Tibial nerve (tissue), 4 donors: ENCODE measurements at regions not wholly inside any gene's neighbourhood (a gene's known extent, or its start where the extent isn't known, plus 50 kb on each side); places are given as distances from the start of the nearest gene placed in this dataset.

ENCODE experiments used
- DNase-seq, 2 donors: peaks; one replicate each; pipeline ENCODE4 v3.0.0-alpha.2; 2019; ENCODE audit warnings: low spot score in 2 of 2
- H3K27ac ChIP-seq, 4 donors: fragments of 200-600 bp; sonication (generic) in 3 of 4; one replicate each; pipeline ENCODE4 v1.5.1; 2017 to 2019; ENCODE audit warnings: mild to moderate bottlenecking in 1 of 4
- H3K27me3 ChIP-seq, 2 donors: fragments of 200-600 bp; sonication (generic) in 1 of 2; one replicate each; pipeline versions ENCODE4 v1.5.1 to v1.6.0; 2017 to 2019
- H3K36me3 ChIP-seq, 3 donors: fragments of 200-600 bp; sonication (generic); one replicate each; pipeline ENCODE4 v1.5.1; 2018 to 2019
- H3K4me1 ChIP-seq, 4 donors: fragments of 200-600 bp; sonication (generic) in 3 of 4; one replicate each; pipeline ENCODE4 v1.5.1; 2017 to 2019
- H3K4me3 ChIP-seq, 4 donors: fragments of 200-600 bp; sonication (generic) in 3 of 4; one replicate each; pipeline ENCODE4 v1.5.1; 2017 to 2019; ENCODE audit warnings: mild to moderate bottlenecking in 1 of 4, moderate library complexity in 1 of 4
- H3K9me3 ChIP-seq, 4 donors: fragments of 200-600 bp; sonication (generic) in 3 of 4; one replicate each; pipeline ENCODE4 v1.5.1; 2017 to 2019
- CTCF ChIP-seq, 5 experiments: fragments of 200-600 bp in 3 of 5; fragments of 450-650 bp in 2 of 5; sonication (generic) in 3 of 5; IDR thresholded peaks; one replicate each; pipeline ENCODE4 v1.5.1; 2016 to 2019; ENCODE audit warnings: antibody characterized with exemption in 5 of 5, mild to moderate bottlenecking in 3 of 5, moderate library complexity in 2 of 5
- EP300 ChIP-seq, 2 donors: sonication (generic); formaldehyde crosslinking; IDR thresholded peaks; one replicate each; pipeline ENCODE4 v1.6.1; 2017; ENCODE audit warnings: antibody characterized with exemption in 2 of 2, mild to moderate bottlenecking in 1 of 2
- POLR2A ChIP-seq, 2 donors: fragments of 450-650 bp; IDR thresholded peaks; one replicate each; pipeline ENCODE4 v1.6.1; 2017; ENCODE audit warnings: antibody characterized with exemption in 2 of 2, mild to moderate bottlenecking in 2 of 2, moderate library complexity in 2 of 2
- WGBS, 2 donors: methylation state at CpG; one replicate each; pipeline ENCODE4 v1.1.5; 2018; 5-methylcytosine and 5-hydroxymethylcytosine counted together

DNA sequence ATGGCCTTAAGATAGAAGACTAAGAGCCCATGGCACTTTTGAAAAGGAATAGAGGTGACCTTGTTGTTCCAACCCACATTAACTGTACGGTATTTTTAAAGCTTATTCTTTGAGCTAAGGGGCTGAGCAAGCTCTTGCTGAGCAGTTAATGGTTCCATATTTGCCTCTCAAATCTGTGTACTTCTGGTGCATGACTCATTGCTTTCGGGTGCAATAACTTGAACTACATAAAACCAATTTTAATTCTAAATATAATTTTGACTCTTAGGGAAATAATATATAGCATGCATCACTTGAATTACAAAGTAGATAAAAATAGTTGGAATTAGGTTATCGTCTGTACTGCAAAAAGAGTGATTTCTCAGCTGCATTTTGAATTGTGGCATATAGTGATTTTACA is 348.1 kb upstream of the CITED2 start:
- 64 to 80% methylated on average over 3 of the region's 3 CpGs for WGBS, 2 donors
- Histone ChIP-seq H3K36me3 (no peaks in the 10 kb centered on the region), H3K27me3 (no peaks in the 10 kb centered on the region), H3K4me3 (no peak overlapping the region), H3K9me3 (peaks cover 0 to 4% (median 0%) of the 10 kb centered on the region in 4 donors), H3K4me1 (no peaks in the 10 kb centered on the region), H3K27ac (no peak overlapping the region)
- TF ChIP-seq POLR2A (IDR thresholded peaks at IDR 0.05) (no peak), EP300 (IDR thresholded peaks at IDR 0.05) (no peak)
- DNase-seq = no peak

DNA sequence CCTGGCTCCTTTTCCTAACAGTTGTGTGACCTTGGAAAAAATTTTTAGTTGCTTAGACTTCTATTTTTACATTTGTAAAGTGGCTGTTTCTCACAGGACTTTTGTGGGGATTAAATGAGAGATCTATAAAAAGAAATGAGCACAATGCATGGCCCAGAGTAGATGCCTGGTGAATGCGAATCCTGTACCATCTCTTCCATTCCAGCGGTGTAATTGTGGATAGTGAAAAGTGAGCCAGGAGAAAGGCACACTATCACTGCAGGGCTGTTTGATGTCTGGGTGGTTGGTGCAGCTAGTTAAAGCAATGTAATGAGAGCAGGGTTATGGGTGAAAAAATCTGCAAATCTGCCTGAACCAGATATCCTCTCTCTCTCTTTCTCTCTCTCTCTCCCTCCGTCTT is 347.5 kb upstream of the CITED2 start:
- 81 to 86% methylated on average over 3 of the region's 3 CpGs for WGBS, 2 donors
- Histone ChIP-seq H3K4me3 (no peak overlapping the region), H3K36me3 (no peaks in the 10 kb centered on the region), H3K4me1 (no peaks in the 10 kb centered on the region), H3K27me3 (no peaks in the 10 kb centered on the region), H3K9me3 (peaks cover 0 to 4% (median 0%) of the 10 kb centered on the region in 4 donors), H3K27ac (no peak overlapping the region)
- TF ChIP-seq POLR2A (IDR thresholded peaks at IDR 0.05) (no peak), CTCF (IDR thresholded peaks at IDR 0.05) (no peak), EP300 (IDR thresholded peaks at IDR 0.05) (no peak)
- DNase-seq = no peak

GRCh38 chr6:139713900-139714506 is 339.6 kb upstream of the CITED2 start:
- DNase-seq = no peak
- no peak overlapping the region for H3K4me3 ChIP-seq
- no peaks in the 10 kb centered on the region for H3K27me3 ChIP-seq
- 80 to 91% methylated on average over 4 of the region's 4 CpGs for WGBS, 2 donors
- no peak for TF ChIP-seq EP300 (IDR thresholded peaks at IDR 0.05)
- TF ChIP-seq POLR2A (IDR thresholded peaks at IDR 0.05) = no peak
- no peak for TF ChIP-seq CTCF (IDR thresholded peaks at IDR 0.05)
- H3K4me1 ChIP-seq = peaks cover 0 to 4% (median under 1%) of the 10 kb centered on the region in 4 donors
- no peaks in the 10 kb centered on the region for H3K36me3 ChIP-seq
- no peaks in the 10 kb centered on the region for H3K9me3 ChIP-seq
- H3K27ac ChIP-seq = no peak overlapping the region

GRCh38 chr6:139713424-139713823 is 339.0 kb upstream of the CITED2 start:
- Histone ChIP-seq H3K4me1 (peaks cover 0 to 10% (median 2%) of the 10 kb centered on the region in 4 donors), H3K4me3 (no peak overlapping the region), H3K9me3 (no peaks in the 10 kb centered on the region), H3K27me3 (no peaks in the 10 kb centered on the region), H3K27ac (no peak overlapping the region), H3K36me3 (no peaks in the 10 kb centered on the region)
- WGBS, 2 donors = 78 to 87% methylated on average over 3 of the region's 3 CpGs
- TF ChIP-seq EP300 (IDR thresholded peaks at IDR 0.05) (no peak), POLR2A (IDR thresholded peaks at IDR 0.05) (no peak), CTCF (IDR thresholded peaks at IDR 0.05) (no peak)
- DNase-seq = no peak

- Histone ChIP-seq H3K4me3 (no peak overlapping the region), H3K27ac (no peak overlapping the region), H3K27me3 (no peaks in the 10 kb centered on the region), H3K36me3 (no peaks in the 10 kb centered on the region), H3K9me3 (no peaks in the 10 kb centered on the region), H3K4me1 (peaks cover 0 to 14% (median 2%) of the 10 kb centered on the region in 4 donors)
- TF ChIP-seq CTCF (IDR thresholded peaks at IDR 0.05) = no peak
- no peak for TF ChIP-seq EP300 (IDR thresholded peaks at IDR 0.05)
- TF ChIP-seq POLR2A (IDR thresholded peaks at IDR 0.05) = no peak
- no peak for DNase-seq
- 51 to 54% methylated on average over 3 of the region's 3 CpGs for WGBS, 2 donors
Measured at GRCh38 chr6:139712830-139713229, 338.4 kb upstream of the CITED2 start.
